Activated naive CD8-positive, alpha-beta T cell treated with anti-CD3 and anti-CD28 coated beads, Interleukin-2, amount 50 U/mL, for 24 hours (primary cell): ENCODE measurements at regions not wholly inside any gene's neighbourhood (a gene's known extent, or its start where the extent isn't known, plus 50 kb on each side); places are given as distances from the start of the nearest gene placed in this dataset.

Source experiments
- ATAC-seq: fragments of 150-1000 bp; cut with Tn5 transposase; one replicate; pipeline ENCODE4 v1.10.0; 2021
- DNase-seq: peaks from one replicate; pipeline ENCODE4 v3.0.0; 2021
- H3K27ac Mint-ChIP-seq: one replicate; pipeline ENCODE4 v1.8.0; 2021; ENCODE audit warnings: mild to moderate bottlenecking, mixed read lengths
- H3K27me3 Mint-ChIP-seq: one replicate; pipeline ENCODE4 v1.8.0; 2021; ENCODE audit warnings: mixed read lengths
- H3K36me3 Mint-ChIP-seq: one replicate; pipeline ENCODE4 v1.8.0; 2021; ENCODE audit warnings: low read depth, mixed read lengths
- H3K4me1 Mint-ChIP-seq: one replicate; pipeline ENCODE4 v1.8.0; 2021; ENCODE audit warnings: mixed read lengths
- H3K4me3 Mint-ChIP-seq: one replicate; pipeline ENCODE4 v1.8.0; 2021; ENCODE audit warnings: mild to moderate bottlenecking, moderate library complexity, mixed read lengths
- H3K9me3 Mint-ChIP-seq: one replicate; pipeline ENCODE4 v1.8.0; 2021; ENCODE audit warnings: mixed read lengths

DNA sequence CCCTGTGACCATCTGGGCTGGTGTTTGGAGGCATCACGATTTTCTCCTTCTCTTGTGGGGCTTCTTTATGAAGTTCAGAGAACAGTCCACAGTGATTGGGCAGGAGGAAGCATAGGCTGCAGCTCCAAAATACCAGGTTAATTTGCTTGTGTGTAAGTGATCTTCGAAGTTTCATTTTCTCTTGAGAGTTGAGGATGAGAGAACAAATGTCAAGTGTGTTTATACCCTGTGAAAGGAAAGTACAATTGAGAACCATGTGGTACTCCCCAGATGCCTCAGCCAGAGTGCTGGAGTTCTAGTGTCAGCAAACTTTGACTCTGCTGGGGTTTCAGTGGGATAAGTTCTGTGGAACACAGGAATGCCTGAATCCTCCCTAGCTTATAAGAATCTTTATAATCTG is 357.1 kb upstream of the CFAP20DC start:
- H3K4me1 Mint-ChIP-seq: peaks cover 19% of the 10 kb centered on the region
- H3K4me3 Mint-ChIP-seq: no peak overlapping the region
- no peaks in the 10 kb centered on the region for H3K36me3 Mint-ChIP-seq
- H3K27me3 Mint-ChIP-seq: no peaks in the 10 kb centered on the region
- H3K9me3 Mint-ChIP-seq: peaks cover 4% of the 10 kb centered on the region
- DNase-seq: no peak
- H3K27ac Mint-ChIP-seq: no peak overlapping the region
- peak; percentile 68 for ATAC-seq

DNA sequence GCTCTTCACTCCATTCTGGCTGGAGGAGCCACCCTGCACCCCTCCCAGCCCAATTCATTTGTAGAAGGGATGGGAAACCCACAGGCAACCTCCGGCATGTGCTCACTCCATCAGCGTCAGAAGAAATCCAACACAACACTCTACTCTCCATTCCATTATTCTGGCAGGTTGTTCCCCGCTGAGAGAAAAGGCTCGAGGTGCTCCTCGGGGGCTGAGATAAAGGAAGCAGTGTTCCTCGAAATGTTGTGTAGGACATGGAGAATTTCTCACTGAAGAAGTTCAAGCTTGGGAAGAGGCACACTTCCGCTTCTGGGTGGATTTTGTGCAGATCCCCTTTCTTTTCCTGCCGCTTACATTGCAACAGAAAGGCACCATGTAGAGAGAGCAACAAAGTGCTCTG is 355.0 kb upstream of the CFAP20DC start:
- Mint-ChIP-seq H3K27ac (no peak overlapping the region), H3K36me3 (no peaks in the 10 kb centered on the region), H3K4me3 (no peak overlapping the region), H3K4me1 (peaks cover 19% of the 10 kb centered on the region), H3K27me3 (no peaks in the 10 kb centered on the region), H3K9me3 (no peaks in the 10 kb centered on the region)
- ATAC-seq: no peak
- DNase-seq: no peak

DNA sequence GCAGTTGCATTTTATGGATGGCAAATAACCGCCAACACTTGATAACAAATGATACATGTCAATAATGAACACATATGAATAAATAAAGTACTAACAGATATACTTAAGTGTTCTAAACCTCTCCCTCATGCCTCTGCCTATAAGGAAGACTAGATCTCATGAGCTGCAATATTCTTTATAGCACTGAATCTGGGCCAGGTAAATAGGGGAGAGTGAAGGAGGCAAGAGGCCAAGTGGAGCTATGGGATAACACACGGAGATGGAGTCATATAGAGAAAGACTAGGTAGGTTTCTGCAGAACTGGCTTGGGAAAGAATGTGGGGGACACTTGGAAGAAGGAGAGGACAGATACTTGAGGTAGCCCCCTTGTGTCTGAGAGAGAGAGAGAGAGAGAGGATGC is 354.2 kb upstream of the CFAP20DC start:
- no peak overlapping the region for H3K4me3 Mint-ChIP-seq
- H3K27ac Mint-ChIP-seq: no peak overlapping the region
- peaks cover 19% of the 10 kb centered on the region for H3K4me1 Mint-ChIP-seq
- DNase-seq (no peak), ATAC-seq (no peak)
- no peaks in the 10 kb centered on the region for H3K27me3 Mint-ChIP-seq
- H3K36me3 Mint-ChIP-seq: no peaks in the 10 kb centered on the region
- H3K9me3 Mint-ChIP-seq: no peaks in the 10 kb centered on the region

DNA sequence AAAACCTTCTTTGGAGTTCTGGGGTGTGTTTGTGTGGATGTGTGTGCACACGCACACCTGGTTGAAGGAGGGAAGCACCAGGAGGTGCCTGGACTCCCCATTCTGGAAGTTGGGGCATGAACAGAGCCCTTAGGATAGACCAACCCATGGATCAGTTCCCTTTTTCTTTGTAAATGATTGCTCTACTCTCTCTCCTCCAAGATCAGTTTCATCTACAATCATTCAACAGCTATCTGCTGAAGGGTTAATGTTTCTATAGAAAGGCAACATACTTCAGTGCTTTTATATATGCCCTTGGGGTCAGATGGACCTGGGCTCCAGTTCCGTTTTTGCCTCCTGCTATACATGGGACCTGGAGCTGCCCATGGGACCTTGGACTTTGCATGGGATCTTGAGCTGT is 352.1 kb upstream of the CFAP20DC start:
- Mint-ChIP-seq H3K36me3 (no peaks in the 10 kb centered on the region), H3K27ac (no peak overlapping the region), H3K9me3 (no peaks in the 10 kb centered on the region), H3K4me1 (peaks cover 4% of the 10 kb centered on the region), H3K27me3 (no peaks in the 10 kb centered on the region), H3K4me3 (no peak overlapping the region)
- DNase-seq: no peak
- no peak for ATAC-seq

DNA sequence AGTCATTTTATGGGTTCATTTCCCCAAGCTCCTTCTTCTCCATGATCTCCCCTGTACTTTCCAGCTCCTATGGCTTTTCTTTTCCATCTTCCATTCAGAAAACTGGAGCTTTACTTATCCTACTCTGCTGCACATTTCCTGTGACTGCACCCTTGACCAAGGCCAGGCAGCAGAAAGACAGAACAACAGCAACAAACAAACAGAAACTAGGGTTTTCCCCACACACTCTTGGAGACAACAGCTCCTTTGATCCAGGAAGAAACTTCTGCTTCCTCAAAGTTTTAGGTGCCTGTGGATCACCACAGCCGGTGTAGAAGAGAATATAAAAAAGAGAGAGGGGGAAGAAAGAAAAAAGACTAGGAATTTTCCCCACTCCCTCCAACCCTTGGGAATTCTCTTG is 342.3 kb upstream of the CFAP20DC start:
- Mint-ChIP-seq H3K4me1 (peaks cover 31% of the 10 kb centered on the region), H3K4me3 (no peak overlapping the region)
- no peak for DNase-seq

DNA sequence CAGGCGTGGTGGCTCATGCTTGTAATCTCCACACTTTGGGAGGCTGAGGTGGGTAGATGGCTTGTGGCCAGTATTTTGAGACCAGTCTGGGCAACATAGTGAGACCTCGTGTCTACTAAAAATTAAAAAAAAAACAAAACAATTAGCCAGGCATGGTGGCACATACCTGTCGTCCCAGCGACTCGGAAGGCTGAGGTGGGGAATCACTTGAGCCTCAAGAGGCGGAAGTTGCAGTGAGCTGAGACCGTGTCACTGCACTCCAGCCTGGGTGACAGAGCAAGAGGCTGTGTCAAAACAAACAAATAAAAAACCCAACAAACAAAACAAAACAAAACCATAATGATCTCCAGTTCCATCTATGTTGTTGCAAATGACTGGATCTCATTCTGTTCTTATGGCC is 341.3 kb upstream of the CFAP20DC start:
- Mint-ChIP-seq H3K9me3 (peaks cover 16% of the 10 kb centered on the region), H3K27ac (no peak overlapping the region), H3K27me3 (no peaks in the 10 kb centered on the region), H3K36me3 (peaks cover 4% of the 10 kb centered on the region), H3K4me3 (no peak overlapping the region), H3K4me1 (peaks cover 41% of the 10 kb centered on the region)
- no peak for DNase-seq
- ATAC-seq: no peak

More for the DNA sequence above, 342.3 kb upstream of the CFAP20DC start:
- H3K9me3 Mint-ChIP-seq: peaks cover 21% of the 10 kb centered on the region
- ATAC-seq: no peak
- H3K27me3 Mint-ChIP-seq: no peaks in the 10 kb centered on the region
- H3K27ac Mint-ChIP-seq: no peak overlapping the region
- peaks cover 1% of the 10 kb centered on the region for H3K36me3 Mint-ChIP-seq

DNA sequence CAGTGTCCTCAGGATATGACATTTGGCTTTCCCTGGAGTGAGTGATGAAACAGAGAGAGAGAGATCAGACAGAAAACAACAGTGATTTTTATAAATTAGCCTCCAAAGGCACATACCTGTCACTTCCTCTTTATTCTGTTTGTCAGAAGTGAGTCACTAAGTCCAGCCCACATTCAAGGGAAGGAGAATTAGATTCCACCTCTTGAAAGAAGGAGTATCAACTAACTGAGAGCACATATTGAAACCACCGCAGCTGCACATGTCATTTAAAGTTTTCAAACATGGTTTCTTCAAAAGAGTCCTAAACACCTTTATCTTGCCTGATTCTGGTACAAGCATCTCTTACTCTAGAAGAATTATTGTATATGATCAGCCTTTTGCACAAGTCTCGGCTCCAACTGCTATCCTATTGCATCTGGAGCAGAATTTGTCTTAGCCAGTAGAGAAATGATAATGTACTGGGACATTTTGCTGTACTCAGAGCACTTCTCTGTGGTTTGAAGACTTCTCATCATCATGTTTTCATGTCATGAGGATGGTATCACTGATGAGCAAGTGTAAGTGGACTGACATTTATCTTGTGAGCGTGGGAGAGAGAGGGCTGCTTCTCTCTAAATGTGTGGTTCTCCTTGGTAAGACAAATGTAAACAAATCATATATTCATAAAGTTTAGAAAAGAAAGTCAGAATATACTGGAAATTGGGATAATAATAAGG is 338.9 kb upstream of the CFAP20DC start:
- peak; percentile 94 for ATAC-seq
- peaks cover 12% of the 10 kb centered on the region for H3K9me3 Mint-ChIP-seq
- no peaks in the 10 kb centered on the region for H3K27me3 Mint-ChIP-seq
- peak overlapping the region; percentile 45 for H3K4me3 Mint-ChIP-seq
- peak overlapping the region; percentile 97 for H3K27ac Mint-ChIP-seq
- no peak for DNase-seq
- peaks cover 65% of the 10 kb centered on the region for H3K4me1 Mint-ChIP-seq
- H3K36me3 Mint-ChIP-seq: peaks cover 8% of the 10 kb centered on the region

DNA sequence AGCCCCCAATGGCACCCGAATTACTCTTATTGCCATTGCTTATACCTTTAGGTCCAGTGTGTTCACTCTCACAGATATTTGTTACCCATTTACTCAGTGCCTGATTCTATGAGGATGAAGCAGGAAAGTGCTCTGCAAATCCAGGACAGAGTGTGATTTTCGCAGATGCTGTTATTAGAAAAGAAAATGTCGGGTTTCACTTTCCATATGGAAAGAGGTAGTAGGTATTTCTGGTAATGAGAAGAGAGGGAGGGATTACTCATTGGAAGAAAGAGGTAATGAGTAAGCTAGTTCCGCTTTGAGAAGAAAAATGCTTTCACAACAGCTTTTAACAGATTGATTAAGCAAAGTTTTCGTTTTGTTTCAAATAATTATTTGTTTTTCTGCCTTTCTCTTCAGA is 336.3 kb upstream of the CFAP20DC start:
- H3K4me1 Mint-ChIP-seq: peaks cover 91% of the 10 kb centered on the region
- peaks cover 5% of the 10 kb centered on the region for H3K9me3 Mint-ChIP-seq
- H3K4me3 Mint-ChIP-seq: peak overlapping the region; percentile 40
- H3K36me3 Mint-ChIP-seq: peaks cover 8% of the 10 kb centered on the region
- peak overlapping the region; percentile 97 for H3K27ac Mint-ChIP-seq
- no peak for DNase-seq
- peak; percentile 29 for ATAC-seq
- no peaks in the 10 kb centered on the region for H3K27me3 Mint-ChIP-seq

DNA sequence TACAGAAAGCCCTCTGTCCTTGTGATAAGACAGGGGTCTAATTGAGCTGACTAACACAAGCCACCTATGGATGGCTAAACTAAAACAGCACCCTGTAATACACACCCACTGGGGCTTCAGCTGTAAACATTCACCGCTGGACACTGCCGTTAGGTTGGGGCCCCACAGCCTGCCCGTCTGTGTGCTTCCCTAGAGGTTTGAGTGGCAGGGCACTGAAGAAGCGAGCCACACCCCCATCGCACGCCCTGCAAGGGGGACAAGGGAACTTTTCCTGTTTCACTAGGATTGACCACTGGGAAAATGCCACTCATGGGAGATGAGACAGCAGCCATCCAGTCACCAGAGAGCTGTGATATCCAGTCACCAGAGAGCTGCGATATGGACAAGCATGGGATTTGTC is 335.7 kb upstream of the CFAP20DC start:
- DNase-seq (no peak), ATAC-seq (no peak)
- peaks cover 8% of the 10 kb centered on the region for H3K36me3 Mint-ChIP-seq
- no peaks in the 10 kb centered on the region for H3K27me3 Mint-ChIP-seq
- peaks cover 5% of the 10 kb centered on the region for H3K9me3 Mint-ChIP-seq
- peak overlapping the region; percentile 97 for H3K27ac Mint-ChIP-seq
- H3K4me1 Mint-ChIP-seq: peaks cover 95% of the 10 kb centered on the region
- H3K4me3 Mint-ChIP-seq: no peak overlapping the region

DNA sequence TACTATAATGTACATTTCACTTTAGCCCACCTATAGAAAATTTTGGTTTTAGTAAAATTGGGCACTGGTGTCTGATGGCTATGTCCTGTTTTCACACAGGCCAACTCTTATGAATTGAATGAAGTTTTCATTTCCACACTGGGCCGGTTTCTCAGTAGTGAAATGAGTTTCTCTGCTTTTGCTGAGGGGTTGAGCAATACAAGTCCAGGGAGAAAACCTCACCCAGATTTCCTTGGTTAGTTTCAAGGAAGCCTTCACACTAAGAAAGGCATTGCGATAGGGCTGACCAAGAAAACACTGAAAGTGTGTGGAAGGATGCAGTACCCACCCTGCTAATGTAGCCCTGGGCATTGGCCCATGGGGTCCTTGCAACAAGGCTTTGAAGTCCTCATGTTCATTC is 331.5 kb upstream of the CFAP20DC start:
- DNase-seq: no peak
- ATAC-seq: no peak
- Mint-ChIP-seq H3K4me1 (peaks cover 57% of the 10 kb centered on the region), H3K27ac (no peak overlapping the region), H3K36me3 (peaks cover 5% of the 10 kb centered on the region), H3K4me3 (no peak overlapping the region), H3K9me3 (no peaks in the 10 kb centered on the region), H3K27me3 (no peaks in the 10 kb centered on the region)

DNA sequence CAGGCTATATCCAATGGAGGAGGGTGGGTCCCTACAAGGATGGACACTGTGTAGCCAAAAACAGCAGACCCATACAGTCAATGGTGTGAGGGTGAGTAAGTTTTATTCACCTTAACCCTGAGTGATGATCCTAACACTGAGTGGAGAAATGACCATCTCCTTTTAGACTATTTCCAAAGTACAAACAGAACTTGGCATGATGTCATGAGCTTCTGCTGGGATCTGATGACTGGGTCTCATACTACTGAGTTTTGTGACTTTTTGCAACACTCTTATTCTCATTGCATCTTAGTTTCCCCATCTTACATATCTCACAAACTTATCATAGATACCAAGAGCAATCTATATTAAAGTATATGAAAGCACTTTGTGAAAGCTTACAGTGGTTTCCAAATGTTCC is 330.3 kb upstream of the CFAP20DC start:
- H3K4me1 Mint-ChIP-seq: peaks cover 46% of the 10 kb centered on the region
- H3K27ac Mint-ChIP-seq: no peak overlapping the region
- no peaks in the 10 kb centered on the region for H3K27me3 Mint-ChIP-seq
- H3K36me3 Mint-ChIP-seq: peaks cover 2% of the 10 kb centered on the region
- no peak overlapping the region for H3K4me3 Mint-ChIP-seq
- ATAC-seq (no peak), DNase-seq (no peak)
- no peaks in the 10 kb centered on the region for H3K9me3 Mint-ChIP-seq

DNA sequence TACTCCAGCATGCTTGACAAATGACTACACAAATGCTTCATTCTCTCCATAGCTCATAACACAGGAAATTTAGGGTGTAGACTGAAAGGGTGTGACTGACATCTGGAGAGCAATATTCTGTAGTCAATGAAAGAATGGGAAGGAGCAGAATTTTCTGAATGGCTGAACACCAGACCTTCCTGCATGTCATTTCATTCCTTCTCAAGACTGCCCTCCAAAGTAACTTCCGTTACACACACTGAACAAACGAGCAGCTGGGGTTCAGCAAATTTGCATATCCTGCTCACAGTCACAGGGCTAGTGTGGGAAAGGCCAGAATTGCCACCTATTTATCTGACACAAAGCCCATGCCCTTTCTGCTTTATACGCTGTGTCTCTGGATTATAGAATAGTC is 325.0 kb upstream of the CFAP20DC start:
- no peak for DNase-seq
- Mint-ChIP-seq H3K27me3 (no peaks in the 10 kb centered on the region), H3K27ac (no peak overlapping the region)

DNA sequence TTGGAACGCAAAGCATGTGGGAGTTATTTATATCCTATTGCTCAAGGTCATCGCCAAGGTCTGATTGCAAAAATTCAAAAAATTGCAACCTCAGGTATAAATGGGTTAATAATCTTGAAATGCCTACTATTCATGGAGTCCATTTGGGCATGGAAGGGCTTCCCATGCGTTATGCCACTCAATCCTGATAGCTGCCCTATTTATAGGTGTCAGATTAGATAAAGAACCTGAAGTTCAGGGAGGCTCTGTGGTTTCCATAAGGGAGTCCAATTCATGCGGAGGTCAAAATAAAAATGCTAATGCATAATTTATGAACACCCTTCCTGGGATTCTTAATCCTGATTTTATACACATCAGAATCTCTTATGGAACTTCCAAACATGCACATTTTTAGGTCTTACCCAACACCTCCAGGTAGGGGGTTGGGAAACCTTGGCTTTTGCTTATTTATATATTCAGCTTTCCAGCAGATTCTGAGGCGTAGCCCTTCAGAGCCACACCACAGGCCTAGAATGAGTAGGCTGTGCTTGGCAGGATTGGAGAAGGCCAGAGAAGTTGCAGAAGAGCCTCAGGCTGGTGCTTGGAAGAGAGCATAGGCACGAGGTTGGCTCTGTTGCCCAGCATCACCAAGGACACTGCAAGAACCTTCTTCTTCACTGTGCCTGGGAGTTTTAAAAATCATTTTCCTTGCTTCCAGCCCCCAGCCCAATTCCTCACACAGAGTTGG is 324.4 kb upstream of the CFAP20DC start:
- ATAC-seq (no peak), DNase-seq (no peak)
- Mint-ChIP-seq H3K27ac (no peak overlapping the region), H3K4me1 (peaks cover 8% of the 10 kb centered on the region), H3K9me3 (peaks cover 4% of the 10 kb centered on the region), H3K36me3 (no peaks in the 10 kb centered on the region), H3K4me3 (no peak overlapping the region), H3K27me3 (no peaks in the 10 kb centered on the region)

More for the DNA sequence above, 325.0 kb upstream of the CFAP20DC start:
- H3K9me3 Mint-ChIP-seq: peaks cover 4% of the 10 kb centered on the region
- no peak overlapping the region for H3K4me3 Mint-ChIP-seq
- H3K4me1 Mint-ChIP-seq: peaks cover 4% of the 10 kb centered on the region
- ATAC-seq: peak; percentile 69
- no peaks in the 10 kb centered on the region for H3K36me3 Mint-ChIP-seq

DNA sequence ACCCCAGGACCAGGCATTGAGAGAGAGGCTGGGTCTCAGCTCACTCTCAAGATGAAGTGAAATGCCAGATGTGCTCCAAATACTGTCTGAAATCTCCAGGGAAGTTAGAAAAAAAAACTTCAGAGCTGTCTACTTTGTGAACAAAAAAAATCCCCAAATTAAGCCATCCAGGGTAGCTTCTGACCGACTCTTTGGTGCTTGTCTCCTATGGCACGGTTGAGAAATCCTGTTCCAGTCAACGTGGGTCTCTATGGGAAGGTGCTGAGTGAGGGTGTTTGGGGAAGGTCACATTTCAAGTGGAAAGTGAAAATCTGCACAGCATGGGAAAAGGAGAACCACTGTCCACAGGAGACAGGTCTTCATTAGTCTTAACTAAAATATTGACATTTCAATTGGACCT is 322.5 kb upstream of the CFAP20DC start:
- no peaks in the 10 kb centered on the region for H3K27me3 Mint-ChIP-seq
- H3K36me3 Mint-ChIP-seq: no peaks in the 10 kb centered on the region
- peaks cover 4% of the 10 kb centered on the region for H3K9me3 Mint-ChIP-seq
- peaks cover 20% of the 10 kb centered on the region for H3K4me1 Mint-ChIP-seq
- no peak overlapping the region for H3K27ac Mint-ChIP-seq
- H3K4me3 Mint-ChIP-seq: no peak overlapping the region
- ATAC-seq (no peak), DNase-seq (no peak)

DNA sequence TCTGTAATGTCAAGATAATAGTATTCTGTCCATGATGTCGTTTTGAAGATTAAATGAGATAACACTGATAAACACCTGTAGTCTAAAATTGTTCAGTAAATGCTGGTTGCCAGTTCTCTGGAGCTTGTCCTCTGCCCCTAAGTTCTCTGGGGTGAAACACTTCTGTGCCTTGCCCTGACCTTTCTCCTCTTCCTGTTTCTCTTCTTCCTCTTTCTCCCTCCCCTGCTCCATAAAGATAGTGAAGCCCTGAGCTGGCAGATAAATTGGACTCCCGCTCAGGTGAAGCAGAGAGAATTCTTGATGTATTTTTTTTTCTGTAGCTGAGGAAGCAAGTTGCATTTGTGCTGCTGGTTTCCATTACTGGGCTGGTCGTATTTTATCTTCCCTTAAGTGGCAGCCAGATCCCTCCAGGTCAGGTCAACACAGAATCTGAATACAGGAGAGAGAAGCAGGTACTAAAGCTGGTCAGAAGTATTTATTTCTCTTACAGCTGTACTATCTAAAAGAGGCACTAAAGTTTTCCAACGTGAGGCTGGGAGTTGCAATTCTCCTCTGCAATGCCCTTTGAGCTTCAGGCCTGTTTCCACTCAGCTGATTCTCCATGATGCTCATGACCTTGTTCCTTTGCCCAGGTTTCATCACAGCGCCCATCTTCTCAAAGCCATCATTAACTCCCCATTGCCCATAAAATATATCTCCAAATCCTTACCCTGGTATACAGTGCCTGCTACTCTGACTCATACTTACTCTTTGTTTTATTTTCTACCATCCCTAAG is 319.3 kb upstream of the CFAP20DC start:
- Mint-ChIP-seq H3K4me3 (no peak overlapping the region), H3K27me3 (no peaks in the 10 kb centered on the region), H3K4me1 (peaks cover 31% of the 10 kb centered on the region), H3K36me3 (no peaks in the 10 kb centered on the region), H3K27ac (no peak overlapping the region), H3K9me3 (peaks cover 9% of the 10 kb centered on the region)
- DNase-seq (no peak), ATAC-seq (no peak)
